ENCODE measurements at regions not wholly inside any gene's neighbourhood (a gene's known extent, or its start where the extent isn't known, plus 50 kb on each side); places are given as distances from the start of the nearest gene placed in this dataset.
"Not testable (repeated sequence)": the region's sequence is repeated elsewhere in the genome, so short reads cannot be mapped to it uniquely, and the experiment has no call there.

- Histone ChIP-seq H3K36me3 (ENCODE audit: control insufficient read depth, low read depth, low read length) (no peaks in the 10 kb centered on the region), H3K27ac (ENCODE audit: low read length) (no peak overlapping the region), H3K27me3 (ENCODE audit: control insufficient read depth, insufficient read depth, low read length) (no peaks in the 10 kb centered on the region), H3K9me3 (ENCODE audit: control insufficient read depth, low read depth, low read length) (no peaks in the 10 kb centered on the region), H3K4me1 (ENCODE audit: control insufficient read depth, low read depth, low read length) (no peaks in the 10 kb centered on the region), H3K4me3 (ENCODE audit: low read length) (no peak overlapping the region), H3K9ac (ENCODE audit: low read length) (no peak overlapping the region)
These were observed 97.4 kb upstream of the RNU6-1 start for GRCh38 chr15:67937153-67937761.

DNA sequence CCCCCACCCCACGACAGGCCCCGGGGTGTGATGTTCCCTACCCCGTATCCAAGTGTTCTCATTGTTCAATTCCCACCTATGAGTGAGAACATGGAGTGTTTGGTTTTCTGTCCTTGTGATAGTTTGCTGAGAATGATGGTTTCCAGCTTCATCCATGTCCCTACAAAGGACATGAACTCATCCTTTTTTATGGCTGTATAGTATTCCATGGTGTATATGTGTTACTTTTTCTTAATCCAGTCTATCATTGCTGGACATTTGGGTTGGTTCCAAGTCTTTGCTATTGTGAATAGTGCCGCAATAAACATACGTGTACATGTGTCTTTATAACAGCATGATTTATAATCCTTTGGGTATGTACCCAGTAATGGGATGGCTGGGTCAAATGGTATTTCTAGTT is 99.3 kb upstream of the RNU6-1 start:
- H3K4me3 ChIP-seq (ENCODE audit: low read length); H3K9me3 ChIP-seq (ENCODE audit: control insufficient read depth, low read depth, low read length); H3K9ac ChIP-seq (ENCODE audit: low read length); H3K27me3 ChIP-seq (ENCODE audit: control insufficient read depth, insufficient read depth, low read length); H3K4me1 ChIP-seq (ENCODE audit: control insufficient read depth, low read depth, low read length); H3K27ac ChIP-seq (ENCODE audit: low read length); H3K36me3 ChIP-seq (ENCODE audit: control insufficient read depth, low read depth, low read length): not testable (repeated sequence)

- H3K27ac ChIP-seq (ENCODE audit: low read length); H3K36me3 ChIP-seq (ENCODE audit: control insufficient read depth, low read depth, low read length); H3K9ac ChIP-seq (ENCODE audit: low read length); H3K4me3 ChIP-seq (ENCODE audit: low read length); H3K4me1 ChIP-seq (ENCODE audit: control insufficient read depth, low read depth, low read length); H3K9me3 ChIP-seq (ENCODE audit: control insufficient read depth, low read depth, low read length); H3K27me3 ChIP-seq (ENCODE audit: control insufficient read depth, insufficient read depth, low read length): not testable (repeated sequence)
These were observed 99.9 kb upstream of the RNU6-1 start for GRCh38 chr15:67939588-67940323.

GRCh38 chr15:67940324-67940719 is 100.5 kb upstream of the RNU6-1 start:
- Histone ChIP-seq H3K9me3 (ENCODE audit: control insufficient read depth, low read depth, low read length) (no peaks in the 10 kb centered on the region), H3K4me1 (ENCODE audit: control insufficient read depth, low read depth, low read length) (no peaks in the 10 kb centered on the region), H3K9ac (ENCODE audit: low read length) (no peak overlapping the region), H3K27me3 (ENCODE audit: control insufficient read depth, insufficient read depth, low read length) (no peaks in the 10 kb centered on the region), H3K4me3 (ENCODE audit: low read length) (no peak overlapping the region), H3K27ac (ENCODE audit: low read length) (no peak overlapping the region), H3K36me3 (ENCODE audit: control insufficient read depth, low read depth, low read length) (no peaks in the 10 kb centered on the region)

DNA sequence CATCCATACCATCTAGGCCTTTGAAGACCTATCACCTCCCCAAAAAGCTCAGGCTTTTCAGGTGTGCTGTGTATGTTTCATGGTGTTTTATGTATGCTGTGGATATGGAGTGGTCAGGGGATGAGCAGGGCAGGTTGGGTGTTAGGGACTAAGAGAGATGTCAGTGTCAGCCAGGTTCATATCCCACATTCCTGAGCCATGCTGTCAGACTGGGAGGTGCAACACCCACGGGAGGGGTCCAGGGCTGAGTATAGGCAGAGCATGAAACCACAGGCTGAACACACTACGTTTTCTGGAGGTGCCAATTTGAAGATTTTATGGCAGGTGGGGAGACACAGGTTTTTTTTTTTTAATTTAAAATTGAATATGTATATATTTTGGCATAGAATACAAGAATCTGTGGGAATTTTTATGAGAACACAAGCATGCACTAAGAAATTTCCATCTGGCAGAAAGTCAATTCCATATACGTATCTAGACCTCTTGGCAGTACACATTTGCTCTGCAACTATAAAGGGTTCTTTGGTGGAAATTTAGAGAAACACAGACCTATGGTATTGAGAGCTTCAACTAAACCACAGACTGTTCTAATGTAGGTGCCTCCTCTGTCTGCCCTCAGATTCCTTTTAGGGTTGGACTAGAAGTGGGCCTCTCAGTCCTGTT is 101.9 kb upstream of the RNU6-1 start:
- Histone ChIP-seq H3K27ac (ENCODE audit: low read length) (no peak overlapping the region), H3K9me3 (ENCODE audit: control insufficient read depth, low read depth, low read length) (no peaks in the 10 kb centered on the region), H3K4me1 (ENCODE audit: control insufficient read depth, low read depth, low read length) (peaks cover 12% of the 10 kb centered on the region), H3K36me3 (ENCODE audit: control insufficient read depth, low read depth, low read length) (no peaks in the 10 kb centered on the region), H3K4me3 (ENCODE audit: low read length) (no peak overlapping the region), H3K27me3 (ENCODE audit: control insufficient read depth, insufficient read depth, low read length) (no peaks in the 10 kb centered on the region), H3K9ac (ENCODE audit: low read length) (no peak overlapping the region)

GRCh38 chr15:67943475-67943874 is 103.6 kb upstream of the RNU6-1 start:
- H3K9ac ChIP-seq (ENCODE audit: low read length), result no peak overlapping the region
- H3K27me3 ChIP-seq (ENCODE audit: control insufficient read depth, insufficient read depth, low read length), result no peaks in the 10 kb centered on the region
- H3K4me3 ChIP-seq (ENCODE audit: low read length), result no peak overlapping the region
- H3K4me1 ChIP-seq (ENCODE audit: control insufficient read depth, low read depth, low read length), result peaks cover 14% of the 10 kb centered on the region
- H3K9me3 ChIP-seq (ENCODE audit: control insufficient read depth, low read depth, low read length), result no peaks in the 10 kb centered on the region
- no peaks in the 10 kb centered on the region for H3K36me3 ChIP-seq (ENCODE audit: control insufficient read depth, low read depth, low read length)
- no peak overlapping the region for H3K27ac ChIP-seq (ENCODE audit: low read length)

DNA sequence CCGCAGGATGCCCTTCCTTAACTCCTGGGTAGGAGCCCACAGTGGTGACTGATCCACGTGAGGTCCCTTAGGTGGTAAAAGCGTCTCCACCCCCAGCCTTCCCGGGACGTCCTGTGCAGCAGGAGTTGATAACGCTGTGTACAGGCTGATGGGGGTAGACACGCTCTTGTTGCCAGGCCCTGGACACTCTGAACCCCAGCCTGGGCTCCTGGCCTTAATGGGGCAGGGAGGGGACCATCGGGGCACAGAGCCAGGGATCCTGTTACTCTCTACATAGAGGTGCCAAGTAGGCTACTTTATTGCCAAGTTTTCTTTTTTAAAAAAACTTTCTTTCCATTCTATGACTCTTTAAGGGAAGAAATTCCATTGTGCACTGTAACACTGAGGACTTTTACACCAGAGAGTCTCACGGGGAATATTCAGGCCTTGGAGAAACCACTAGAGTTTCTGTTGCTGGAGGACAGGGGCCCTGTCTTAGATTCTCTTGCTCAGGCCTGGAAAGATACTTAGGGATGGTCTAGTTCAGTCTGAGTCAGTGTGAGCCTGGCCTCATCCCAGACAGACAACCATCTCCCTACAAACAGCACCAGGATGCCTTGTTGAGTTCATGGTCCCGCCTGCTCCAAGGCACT is 104.3 kb upstream of the RNU6-1 start:
- no peaks in the 10 kb centered on the region for H3K9me3 ChIP-seq (ENCODE audit: control insufficient read depth, low read depth, low read length)
- no peak overlapping the region for H3K4me3 ChIP-seq (ENCODE audit: low read length)
- H3K36me3 ChIP-seq (ENCODE audit: control insufficient read depth, low read depth, low read length), result no peaks in the 10 kb centered on the region
- H3K4me1 ChIP-seq (ENCODE audit: control insufficient read depth, low read depth, low read length), result peaks cover 14% of the 10 kb centered on the region
- H3K27me3 ChIP-seq (ENCODE audit: control insufficient read depth, insufficient read depth, low read length), result no peaks in the 10 kb centered on the region
- no peak overlapping the region for H3K9ac ChIP-seq (ENCODE audit: low read length)
- no peak overlapping the region for H3K27ac ChIP-seq (ENCODE audit: low read length)

DNA sequence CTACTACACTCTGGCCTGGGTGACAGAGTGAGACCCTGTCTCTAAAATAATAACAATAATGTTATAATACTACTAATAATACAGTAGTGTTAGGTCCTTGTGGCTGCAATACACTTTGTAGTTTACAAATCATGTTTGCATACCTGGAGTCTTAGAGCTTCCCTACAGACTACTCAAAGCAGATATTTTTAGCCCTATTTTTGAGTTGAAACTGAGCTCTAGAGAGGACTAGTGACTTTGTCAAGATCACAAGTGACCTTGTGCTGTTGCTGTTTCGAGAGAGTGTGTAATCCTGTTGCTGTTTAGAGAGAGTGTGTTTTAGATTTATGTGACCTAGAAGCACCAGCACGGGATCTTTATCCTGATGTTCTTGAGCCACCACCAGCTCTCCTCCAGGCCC is 105.3 kb upstream of the RNU6-1 start:
- no peak overlapping the region for H3K4me3 ChIP-seq (ENCODE audit: low read length)
- no peaks in the 10 kb centered on the region for H3K36me3 ChIP-seq (ENCODE audit: control insufficient read depth, low read depth, low read length)
- H3K9me3 ChIP-seq (ENCODE audit: control insufficient read depth, low read depth, low read length), result no peaks in the 10 kb centered on the region
- no peaks in the 10 kb centered on the region for H3K27me3 ChIP-seq (ENCODE audit: control insufficient read depth, insufficient read depth, low read length)
- peaks cover 14% of the 10 kb centered on the region for H3K4me1 ChIP-seq (ENCODE audit: control insufficient read depth, low read depth, low read length)
- H3K9ac ChIP-seq (ENCODE audit: low read length), result no peak overlapping the region
- no peak overlapping the region for H3K27ac ChIP-seq (ENCODE audit: low read length)

DNA sequence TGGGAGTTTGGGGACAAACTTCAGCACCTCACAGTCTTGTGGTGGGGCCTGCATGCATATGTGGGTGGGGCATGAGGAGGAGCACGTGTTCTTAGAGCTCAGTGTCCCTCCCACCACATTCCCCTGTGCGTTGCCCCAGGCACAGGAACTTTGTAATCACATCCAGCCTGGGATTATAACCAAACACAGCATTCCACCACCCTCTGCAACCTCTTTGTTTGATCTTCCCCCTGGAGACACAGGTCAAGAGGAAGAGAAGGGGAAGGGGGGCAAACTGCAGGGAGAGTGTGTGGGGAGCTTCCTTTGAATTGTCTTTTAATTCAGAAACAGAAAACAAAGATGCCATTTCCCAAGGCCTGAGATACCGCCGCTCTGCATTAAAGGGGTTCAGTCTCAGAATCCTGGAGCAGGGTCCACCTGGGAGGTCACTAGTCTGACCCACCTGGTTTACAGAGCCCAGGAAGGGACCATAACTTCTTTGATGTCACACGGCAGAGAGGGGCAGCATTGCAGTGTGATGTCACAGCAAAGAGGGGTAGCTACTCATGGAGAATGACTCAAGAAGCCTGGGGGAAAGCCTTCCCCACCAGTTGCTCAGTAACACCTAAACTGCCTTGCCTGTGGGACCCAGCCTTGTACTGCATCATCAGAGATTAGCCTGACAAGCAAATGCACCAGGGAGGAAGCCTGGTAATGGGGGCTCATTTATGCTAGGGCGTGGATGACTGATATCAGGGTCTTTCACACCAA is 106.3 kb upstream of the RNU6-1 start:
- no peak overlapping the region for H3K27ac ChIP-seq (ENCODE audit: low read length)
- no peaks in the 10 kb centered on the region for H3K27me3 ChIP-seq (ENCODE audit: control insufficient read depth, insufficient read depth, low read length)
- peaks cover 14% of the 10 kb centered on the region for H3K4me1 ChIP-seq (ENCODE audit: control insufficient read depth, low read depth, low read length)
- no peak overlapping the region for H3K9ac ChIP-seq (ENCODE audit: low read length)
- H3K9me3 ChIP-seq (ENCODE audit: control insufficient read depth, low read depth, low read length), result no peaks in the 10 kb centered on the region
- no peak overlapping the region for H3K4me3 ChIP-seq (ENCODE audit: low read length)
- H3K36me3 ChIP-seq (ENCODE audit: control insufficient read depth, low read depth, low read length), result no peaks in the 10 kb centered on the region

- H3K4me3 ChIP-seq (ENCODE audit: low read length), result no peak overlapping the region
- no peak overlapping the region for H3K9ac ChIP-seq (ENCODE audit: low read length)
- peaks cover 14% of the 10 kb centered on the region for H3K4me1 ChIP-seq (ENCODE audit: control insufficient read depth, low read depth, low read length)
- H3K9me3 ChIP-seq (ENCODE audit: control insufficient read depth, low read depth, low read length), result no peaks in the 10 kb centered on the region
- no peaks in the 10 kb centered on the region for H3K27me3 ChIP-seq (ENCODE audit: control insufficient read depth, insufficient read depth, low read length)
- H3K27ac ChIP-seq (ENCODE audit: low read length), result no peak overlapping the region
- H3K36me3 ChIP-seq (ENCODE audit: control insufficient read depth, low read depth, low read length), result no peaks in the 10 kb centered on the region
These were observed 106.9 kb upstream of the RNU6-1 start for GRCh38 chr15:67946701-67947100.
